GM10266 (cell line): ENCODE measurements at regions not wholly inside any gene's neighbourhood (a gene's known extent, or its start where the extent isn't known, plus 50 kb on each side); places are given as distances from the start of the nearest gene placed in this dataset.

ENCODE experiments used
- DNase-seq: peaks from one replicate; pipeline ENCODE4 v3.0.0; 2012; ENCODE audit errors: extremely low spot score
- TF ChIP-seq, protein P1 (sequence below): IDR thresholded peaks from 2 replicates; pipeline ENCODE4 v1.5.1; 2012; ENCODE audit warnings: mild to moderate bottlenecking, low read depth; ENCODE audit not compliant: control insufficient read depth, insufficient read depth; ENCODE audit errors: missing control alignments

DNA sequence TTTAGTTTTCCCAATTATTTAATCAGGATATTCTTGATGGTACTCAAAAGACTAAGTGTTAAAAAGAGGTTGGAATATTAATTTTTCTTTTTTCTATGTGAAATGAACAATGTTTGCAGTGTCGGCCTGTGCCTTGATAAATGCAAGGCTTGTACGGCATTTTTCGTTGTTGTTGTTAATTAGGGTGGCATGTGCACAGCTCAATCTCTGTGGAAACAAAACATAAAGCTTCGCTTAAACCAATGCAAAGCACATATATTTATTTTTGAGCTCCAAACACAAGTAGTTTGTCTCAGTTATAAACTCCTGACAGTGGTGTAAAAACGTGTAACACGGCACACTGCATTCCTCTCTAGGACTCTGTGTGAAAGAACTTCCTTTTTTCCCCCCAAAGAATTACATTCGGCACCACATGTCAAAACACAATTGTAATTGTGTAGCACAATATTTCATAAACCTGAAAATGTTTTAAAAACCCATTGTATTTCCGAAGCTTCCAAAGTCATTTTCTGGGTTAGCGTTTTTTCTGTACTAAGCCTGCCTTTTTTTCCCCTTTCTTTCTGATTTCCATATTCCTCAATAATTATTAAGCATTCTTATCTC lies 498.0 kb downstream of the VRK1 start:
- TF ChIP-seq, protein P1, sequence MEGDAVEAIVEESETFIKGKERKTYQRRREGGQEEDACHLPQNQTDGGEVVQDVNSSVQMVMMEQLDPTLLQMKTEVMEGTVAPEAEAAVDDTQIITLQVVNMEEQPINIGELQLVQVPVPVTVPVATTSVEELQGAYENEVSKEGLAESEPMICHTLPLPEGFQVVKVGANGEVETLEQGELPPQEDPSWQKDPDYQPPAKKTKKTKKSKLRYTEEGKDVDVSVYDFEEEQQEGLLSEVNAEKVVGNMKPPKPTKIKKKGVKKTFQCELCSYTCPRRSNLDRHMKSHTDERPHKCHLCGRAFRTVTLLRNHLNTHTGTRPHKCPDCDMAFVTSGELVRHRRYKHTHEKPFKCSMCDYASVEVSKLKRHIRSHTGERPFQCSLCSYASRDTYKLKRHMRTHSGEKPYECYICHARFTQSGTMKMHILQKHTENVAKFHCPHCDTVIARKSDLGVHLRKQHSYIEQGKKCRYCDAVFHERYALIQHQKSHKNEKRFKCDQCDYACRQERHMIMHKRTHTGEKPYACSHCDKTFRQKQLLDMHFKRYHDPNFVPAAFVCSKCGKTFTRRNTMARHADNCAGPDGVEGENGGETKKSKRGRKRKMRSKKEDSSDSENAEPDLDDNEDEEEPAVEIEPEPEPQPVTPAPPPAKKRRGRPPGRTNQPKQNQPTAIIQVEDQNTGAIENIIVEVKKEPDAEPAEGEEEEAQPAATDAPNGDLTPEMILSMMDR = no peak
- no peak for DNase-seq

DNA sequence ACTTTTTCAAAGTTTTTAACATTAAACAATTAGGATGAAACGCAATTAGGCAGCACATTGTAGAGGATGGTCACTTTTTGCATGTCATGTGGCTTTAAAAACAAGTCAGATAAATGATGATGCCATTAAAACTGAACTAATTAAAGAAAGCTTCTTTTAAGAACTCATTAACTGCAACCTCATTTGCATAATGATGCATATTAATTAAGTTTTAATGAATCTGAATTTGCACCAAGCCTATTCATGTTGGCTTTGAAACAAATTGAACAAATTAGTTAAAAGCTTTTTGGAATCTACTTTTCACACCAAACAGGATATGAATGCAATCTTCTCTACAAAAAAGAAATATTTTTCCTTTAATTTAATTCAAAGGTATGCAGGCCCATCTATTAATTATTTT lies 499.0 kb downstream of the VRK1 start:
- DNase-seq = no peak
- TF ChIP-seq, protein P1 = no peak

DNA sequence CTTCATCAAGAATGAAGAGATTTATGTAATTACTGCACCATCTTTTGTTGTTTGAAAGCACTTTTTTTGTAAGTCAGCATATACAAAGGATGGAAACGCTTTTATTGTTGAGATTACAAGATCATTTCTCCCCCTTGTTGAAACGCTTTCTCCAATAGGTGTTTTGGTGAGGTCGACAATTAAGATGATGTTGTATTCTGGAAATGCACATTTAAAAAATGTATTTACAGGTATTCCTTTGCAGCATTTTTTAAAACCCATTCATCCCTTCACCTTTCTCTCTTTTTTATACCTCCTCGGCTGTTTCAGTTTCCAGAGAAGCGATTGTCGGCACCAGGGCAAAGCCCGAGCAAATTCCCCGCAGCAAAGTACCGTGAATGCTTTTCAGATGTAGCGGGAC lies 499.9 kb downstream of the VRK1 start:
- TF ChIP-seq, protein P1 = no peak
- no peak for DNase-seq

DNA sequence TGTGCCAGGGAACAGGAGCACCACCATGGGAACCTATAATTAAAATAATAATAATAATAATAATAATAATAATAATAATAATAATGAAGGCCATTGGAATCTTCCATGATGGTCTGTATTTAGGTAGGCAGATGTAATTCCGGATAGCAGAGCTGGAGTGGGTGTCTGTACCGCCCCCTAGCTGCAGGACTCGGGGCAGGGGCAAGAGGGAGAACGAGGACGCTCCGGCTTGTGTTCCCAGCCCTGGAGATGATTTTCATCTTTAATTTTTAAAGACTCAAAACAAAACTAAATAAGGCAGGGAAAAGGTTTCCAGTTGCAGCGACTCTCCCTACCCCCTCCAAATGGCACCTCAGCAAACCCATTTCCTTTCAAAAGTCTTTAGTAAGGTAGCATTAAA lies 501.1 kb downstream of the VRK1 start:
- DNase-seq = no peak

DNA sequence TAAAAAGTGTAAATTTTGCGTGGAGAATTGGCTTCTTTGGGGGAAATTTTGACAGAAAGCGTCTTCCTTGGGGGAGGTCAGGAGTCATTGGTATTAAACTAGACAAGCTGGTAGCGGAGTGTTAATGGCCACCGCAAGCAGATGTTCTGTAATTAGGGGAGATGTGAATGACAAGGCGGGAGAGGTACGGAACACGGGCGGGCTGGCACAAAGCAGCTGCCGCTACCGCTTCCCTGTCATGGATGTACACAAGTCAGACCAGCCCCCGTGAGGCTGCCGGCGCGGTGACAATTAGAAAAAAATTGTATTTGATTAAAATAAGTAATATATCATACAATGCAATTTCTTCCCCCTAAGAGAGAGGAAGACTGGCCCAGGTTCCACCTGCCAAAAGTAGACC lies 501.6 kb downstream of the VRK1 start:
- TF ChIP-seq, protein P1 = no peak
- no peak for DNase-seq

More for the DNA sequence above, 501.1 kb downstream of the VRK1 start:
- TF ChIP-seq, protein P1 = peak; percentile 16

DNA sequence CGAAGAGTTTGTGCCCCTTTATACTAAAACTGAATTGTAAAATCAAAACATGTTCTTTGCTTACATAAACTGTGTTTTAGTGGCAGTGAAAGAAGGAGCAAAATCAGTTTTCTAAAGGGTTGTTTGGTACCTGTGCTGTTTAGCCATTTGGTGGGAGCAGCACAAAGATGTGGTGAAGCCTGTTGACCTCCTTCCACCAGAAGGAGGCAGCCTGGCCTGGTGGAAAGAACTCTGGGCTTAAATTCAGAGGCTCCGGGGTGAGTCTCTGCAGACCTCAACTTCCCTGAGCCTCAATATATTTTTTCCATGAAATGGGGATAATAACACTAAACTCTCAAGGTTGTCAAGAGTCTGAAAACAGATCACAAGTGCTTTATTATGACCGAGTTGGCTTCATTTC lies 502.5 kb downstream of the VRK1 start:
- TF ChIP-seq, protein P1 = peak; percentile 27
- no peak for DNase-seq

DNA sequence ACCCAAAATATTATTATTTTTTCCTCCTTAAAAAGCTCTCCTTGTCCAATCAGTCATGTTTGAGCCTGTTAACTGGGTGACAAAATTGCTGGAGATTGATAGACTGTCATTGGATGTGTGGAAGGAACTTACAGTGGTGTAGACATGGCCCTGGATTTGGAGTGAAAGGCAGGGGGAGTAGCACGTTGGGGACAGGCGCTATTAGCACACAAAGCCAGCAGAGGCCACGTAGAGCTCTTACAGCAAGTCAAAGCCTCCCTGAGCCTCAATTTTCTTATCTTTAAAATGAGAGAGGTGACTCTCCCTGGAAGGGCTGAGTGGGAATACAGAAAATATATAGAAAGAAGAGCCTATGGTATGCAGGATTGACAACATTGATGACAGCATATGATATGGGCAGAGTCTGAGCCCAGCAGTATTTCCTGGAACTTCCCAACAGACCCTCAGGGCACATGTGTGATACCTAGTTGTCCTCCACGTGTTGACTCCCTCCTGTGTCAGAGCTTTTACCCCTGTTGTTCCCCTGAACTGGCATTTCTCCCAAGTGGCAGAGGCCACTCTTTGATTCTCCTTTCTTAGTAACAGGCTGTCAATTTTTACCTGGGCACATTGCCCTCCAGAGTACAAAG lies 504.9 kb downstream of the VRK1 start:
- no peak for DNase-seq
- TF ChIP-seq, protein P1 = no peak
